ENCODE measurements at regions not wholly inside any gene's neighbourhood (a gene's known extent, or its start where the extent isn't known, plus 50 kb on each side); places are given as distances from the start of the nearest gene placed in this dataset.

GRCh38 chr18:38406607-38407006 is 841.0 kb upstream of the CELF4 start:
- peaks cover 17% of the 10 kb centered on the region for H3K4me1 Mint-ChIP-seq
- 90 to 94% methylated on average over 3 to 4 of the region's 4 CpGs for WGBS, 2 experiments (ENCODE audit: insufficient coverage in 1 of 2, insufficient read length in 1 of 2)
- H3K36me3 ChIP-seq (ENCODE audit: control insufficient read depth, insufficient read depth, low read length): no peaks in the 10 kb centered on the region
- no peaks in the 10 kb centered on the region for H3K4me1 ChIP-seq (ENCODE audit: control insufficient read depth, insufficient read depth, low read length)
- peaks cover 5% of the 10 kb centered on the region for H3K36me3 Mint-ChIP-seq (ENCODE audit: low read depth)
- peaks cover 60% of the 10 kb centered on the region for H3K27me3 Mint-ChIP-seq (ENCODE audit: insufficient read depth)
- peaks cover 57% of the 10 kb centered on the region for H3K27me3 ChIP-seq (ENCODE audit: control insufficient read depth, insufficient read depth, low read length, poor library complexity, severe bottlenecking)
- H3K9ac ChIP-seq (ENCODE audit: extremely low read depth, low read length, poor library complexity, severe bottlenecking): no peak overlapping the region
- H3K9me3 Mint-ChIP-seq: peaks cover 44% of the 10 kb centered on the region
- no peak overlapping the region for H3K27ac Mint-ChIP-seq
- H3K9me3 ChIP-seq (ENCODE audit: control insufficient read depth, low read length): peaks cover 45% of the 10 kb centered on the region
- no peak overlapping the region for H3K27ac ChIP-seq (ENCODE audit: low read depth, low read length)
- DNase-seq: no peak
- no peak overlapping the region for H3K4me3 ChIP-seq (ENCODE audit: low read length)
- no peak overlapping the region for H3K4me3 Mint-ChIP-seq
- no peak for TF ChIP-seq CTCF (conservative IDR thresholded peaks at IDR 0.05)

- H3K9me3 ChIP-seq (ENCODE audit: control insufficient read depth, low read length): peaks cover 14% of the 10 kb centered on the region
- no peak overlapping the region for H3K4me3 ChIP-seq (ENCODE audit: low read length)
- peaks cover 2% of the 10 kb centered on the region for H3K4me1 ChIP-seq (ENCODE audit: control insufficient read depth, insufficient read depth, low read length)
Observed at GRCh38 chr18:38402509-38402908, 836.9 kb upstream of the CELF4 start.

GRCh38 chr18:38397094-38397493 is 831.5 kb upstream of the CELF4 start:
- Histone ChIP-seq H3K9me3 (ENCODE audit: control insufficient read depth, low read length) (no peaks in the 10 kb centered on the region), H3K27ac (ENCODE audit: low read depth, low read length) (no peak overlapping the region), H3K36me3 (ENCODE audit: control insufficient read depth, insufficient read depth, low read length) (no peaks in the 10 kb centered on the region), H3K27me3 (ENCODE audit: control insufficient read depth, insufficient read depth, low read length, poor library complexity, severe bottlenecking) (peaks cover 26% of the 10 kb centered on the region), H3K4me3 (ENCODE audit: low read length) (no peak overlapping the region), H3K9ac (ENCODE audit: extremely low read depth, low read length, poor library complexity, severe bottlenecking) (no peak overlapping the region), H3K4me1 (ENCODE audit: control insufficient read depth, insufficient read depth, low read length) (peaks cover 8% of the 10 kb centered on the region)
- H3K9me3 Mint-ChIP-seq: no peaks in the 10 kb centered on the region
- TF ChIP-seq CTCF (conservative IDR thresholded peaks at IDR 0.05): no peak
- peaks cover 59% of the 10 kb centered on the region for H3K27me3 Mint-ChIP-seq (ENCODE audit: insufficient read depth)
- DNase-seq: no peak
- peaks cover 26% of the 10 kb centered on the region for H3K4me1 Mint-ChIP-seq
- H3K36me3 Mint-ChIP-seq (ENCODE audit: low read depth): no peaks in the 10 kb centered on the region
- H3K27ac Mint-ChIP-seq: no peak overlapping the region
- no peak overlapping the region for H3K4me3 Mint-ChIP-seq

More at GRCh38 chr18:38402509-38402908, 836.9 kb upstream of the CELF4 start:
- Histone ChIP-seq H3K27me3 (ENCODE audit: control insufficient read depth, insufficient read depth, low read length, poor library complexity, severe bottlenecking) (peaks cover 26% of the 10 kb centered on the region), H3K27ac (ENCODE audit: low read depth, low read length) (no peak overlapping the region), H3K36me3 (ENCODE audit: control insufficient read depth, insufficient read depth, low read length) (no peaks in the 10 kb centered on the region), H3K9ac (ENCODE audit: extremely low read depth, low read length, poor library complexity, severe bottlenecking) (no peak overlapping the region)
- no peak for DNase-seq
- no peak for TF ChIP-seq CTCF (conservative IDR thresholded peaks at IDR 0.05)
- H3K36me3 Mint-ChIP-seq (ENCODE audit: low read depth): peaks cover 5% of the 10 kb centered on the region
- no peak overlapping the region for H3K4me3 Mint-ChIP-seq
- 29 to 60% methylated on average over 2 to 3 of the region's 3 CpGs for WGBS, 2 experiments (ENCODE audit: insufficient coverage in 1 of 2, insufficient read length in 1 of 2)
- H3K27ac Mint-ChIP-seq: no peak overlapping the region
- H3K4me1 Mint-ChIP-seq: peaks cover 28% of the 10 kb centered on the region
- peaks cover 16% of the 10 kb centered on the region for H3K9me3 Mint-ChIP-seq
- H3K27me3 Mint-ChIP-seq (ENCODE audit: insufficient read depth): peaks cover 36% of the 10 kb centered on the region

All from endodermal cell (in vitro differentiated cells).